GM23248 (cell line): ENCODE measurements at regions not wholly inside any gene's neighbourhood (a gene's known extent, or its start where the extent isn't known, plus 50 kb on each side); places are given as distances from the start of the nearest gene placed in this dataset.

Experiments used
- EZH2 ChIP-seq: fragments of 200-600 bp; sonication (generic); IDR thresholded peaks from 2 replicates; pipeline ENCODE4 v1.6.1; 2018; ENCODE audit warnings: antibody characterized with exemption, mild to moderate bottlenecking; ENCODE audit not compliant: insufficient read depth, poor library complexity, severe bottlenecking
- EZH2phosphoT487 ChIP-seq: fragments of 200-600 bp; sonication (generic); IDR thresholded peaks from 2 replicates; pipeline ENCODE4 v1.6.1; 2018; ENCODE audit warnings: antibody characterized with exemption, moderate library complexity, mild to moderate bottlenecking, low read depth; ENCODE audit not compliant: insufficient read depth

DNA sequence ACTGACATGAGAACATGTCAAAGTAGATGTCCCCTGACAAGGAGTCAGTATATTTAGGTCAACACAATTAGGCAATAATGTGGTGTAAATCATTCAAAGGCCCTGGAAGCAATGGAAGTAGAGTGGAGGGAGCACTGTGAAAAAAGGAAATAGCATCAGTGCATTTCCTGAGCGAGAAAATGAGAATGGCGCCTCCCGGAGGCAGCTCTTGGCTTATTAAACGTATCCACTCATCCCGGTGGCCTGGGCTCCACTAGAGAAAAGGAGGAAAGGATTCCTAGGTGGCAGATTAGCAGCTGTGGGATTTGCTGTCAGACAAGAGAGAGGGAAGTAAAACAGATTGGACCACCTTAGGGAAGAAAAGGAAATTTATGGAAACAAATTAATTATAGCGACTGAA is 173.7 kb upstream of the TMTC4 start:
- TF ChIP-seq EZH2phosphoT487 (no peak), EZH2 (no peak)
